HG02798 (cell line): ENCODE measurements at regions not wholly inside any gene's neighbourhood (a gene's known extent, or its start where the extent isn't known, plus 50 kb on each side); places are given as distances from the start of the nearest gene placed in this dataset.
"Not testable (repeated sequence)": the region's sequence is repeated elsewhere in the genome, so short reads cannot be mapped to it uniquely, and the experiment has no call there.

Experiments used
- ATAC-seq: cut with Tn5 transposase; IDR thresholded peaks from one replicate; pipeline ENCODE4 v1.9.1; 2021; ENCODE audit warnings: mild to moderate bottlenecking; ENCODE audit not compliant: unreplicated experiment, poor library complexity

- ATAC-seq, result no peak
Observed at GRCh38 chr2:75954761-75955160, 244.0 kb upstream of the GCFC2 start.

- ATAC-seq, result no peak
Observed at GRCh38 chr2:75952173-75952572, 241.5 kb upstream of the GCFC2 start.

GRCh38 chr2:75949385-75950030, 238.8 kb upstream of the GCFC2 start:
- no peak for ATAC-seq

GRCh38 chr2:75936311-75936710, 225.6 kb upstream of the GCFC2 start:
- ATAC-seq, result no peak

- no peak for ATAC-seq
Observed at GRCh38 chr2:75932996-75933395, 222.3 kb upstream of the GCFC2 start.

GRCh38 chr2:75928093-75928492, 217.4 kb upstream of the GCFC2 start:
- ATAC-seq, result no peak

- ATAC-seq, result no peak
Observed at GRCh38 chr2:75925331-75926024, 214.8 kb upstream of the GCFC2 start.

- no peak for ATAC-seq
Observed at GRCh38 chr2:75922191-75922590, 211.5 kb upstream of the GCFC2 start.

GRCh38 chr2:75920859-75921551, 210.3 kb upstream of the GCFC2 start:
- no peak for ATAC-seq

GRCh38 chr2:75915851-75916634, 205.3 kb upstream of the GCFC2 start:
- ATAC-seq, result no peak

- peak; percentile 85 for ATAC-seq
Observed at GRCh38 chr2:75896779-75897366, 186.2 kb upstream of the GCFC2 start.

GRCh38 chr2:75894170-75894569, 183.5 kb upstream of the GCFC2 start:
- ATAC-seq, result peak; percentile 86

- no peak for ATAC-seq
Observed at GRCh38 chr2:75892490-75892889, 181.8 kb upstream of the GCFC2 start.

- no peak for ATAC-seq
Observed at GRCh38 chr2:75882530-75882929, 171.8 kb upstream of the GCFC2 start.

GRCh38 chr2:75875606-75876005, 164.9 kb upstream of the GCFC2 start:
- not testable (repeated sequence) for ATAC-seq

GRCh38 chr2:75871762-75872614, 161.3 kb upstream of the GCFC2 start:
- not testable (repeated sequence) for ATAC-seq

GRCh38 chr2:75870651-75871137, 160.0 kb upstream of the GCFC2 start:
- peak; percentile 84 for ATAC-seq

GRCh38 chr2:75870133-75870532, 159.4 kb upstream of the GCFC2 start:
- no peak for ATAC-seq

GRCh38 chr2:75865702-75866101, 155.0 kb upstream of the GCFC2 start:
- no peak for ATAC-seq
